ENCODE measurements at regions not wholly inside any gene's neighbourhood (a gene's known extent, or its start where the extent isn't known, plus 50 kb on each side); places are given as distances from the start of the nearest gene placed in this dataset.

DNA sequence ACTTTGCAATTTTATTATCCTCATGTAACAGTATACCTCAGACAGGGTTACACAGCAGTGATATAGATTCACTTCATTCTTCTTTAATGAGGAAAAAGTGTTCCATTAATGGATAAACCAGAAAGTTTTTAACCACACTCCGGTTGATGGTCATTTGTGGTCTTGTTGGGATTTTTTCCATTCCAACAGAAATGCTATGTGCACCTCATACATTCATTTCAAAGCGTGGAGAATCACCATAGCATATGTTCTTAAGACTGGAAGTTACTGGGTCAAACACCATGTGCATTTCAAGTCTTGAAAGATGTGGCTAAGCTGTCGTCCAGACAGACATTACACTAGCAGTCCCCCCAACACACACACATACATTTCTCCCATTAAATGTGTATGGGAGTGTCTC, 245.8 kb upstream of the CDH5 start:
- TF ChIP-seq EP300 (IDR thresholded peaks at IDR 0.05; ENCODE audit: borderline replicate concordance) (no peak), CREB1 (IDR thresholded peaks at IDR 0.05; ENCODE audit: low read depth) (no peak)

Data from Ishikawa (cell line).